Uterus (tissue), 2 donors: ENCODE measurements at regions not wholly inside any gene's neighbourhood (a gene's known extent, or its start where the extent isn't known, plus 50 kb on each side); places are given as distances from the start of the nearest gene placed in this dataset.

Source experiments
- POLR2A ChIP-seq, 2 donors: fragments of 450-650 bp; IDR thresholded peaks; one replicate each; pipeline ENCODE4 v1.6.1; 2016; ENCODE audit warnings: antibody characterized with exemption in 2 of 2, mild to moderate bottlenecking in 1 of 2, moderate library complexity in 1 of 2
- TF ChIP-seq, protein P1 (sequence below), 4 experiments: fragments of 200-600 bp in 2 of 4; fragments of 450-650 bp in 2 of 4; sonication (generic) in 2 of 4; IDR thresholded peaks; one replicate each; pipeline ENCODE4 v1.5.1; 2016 to 2019; ENCODE audit warnings: antibody characterized with exemption in 4 of 4, mild to moderate bottlenecking in 2 of 4, moderate library complexity in 1 of 4

DNA sequence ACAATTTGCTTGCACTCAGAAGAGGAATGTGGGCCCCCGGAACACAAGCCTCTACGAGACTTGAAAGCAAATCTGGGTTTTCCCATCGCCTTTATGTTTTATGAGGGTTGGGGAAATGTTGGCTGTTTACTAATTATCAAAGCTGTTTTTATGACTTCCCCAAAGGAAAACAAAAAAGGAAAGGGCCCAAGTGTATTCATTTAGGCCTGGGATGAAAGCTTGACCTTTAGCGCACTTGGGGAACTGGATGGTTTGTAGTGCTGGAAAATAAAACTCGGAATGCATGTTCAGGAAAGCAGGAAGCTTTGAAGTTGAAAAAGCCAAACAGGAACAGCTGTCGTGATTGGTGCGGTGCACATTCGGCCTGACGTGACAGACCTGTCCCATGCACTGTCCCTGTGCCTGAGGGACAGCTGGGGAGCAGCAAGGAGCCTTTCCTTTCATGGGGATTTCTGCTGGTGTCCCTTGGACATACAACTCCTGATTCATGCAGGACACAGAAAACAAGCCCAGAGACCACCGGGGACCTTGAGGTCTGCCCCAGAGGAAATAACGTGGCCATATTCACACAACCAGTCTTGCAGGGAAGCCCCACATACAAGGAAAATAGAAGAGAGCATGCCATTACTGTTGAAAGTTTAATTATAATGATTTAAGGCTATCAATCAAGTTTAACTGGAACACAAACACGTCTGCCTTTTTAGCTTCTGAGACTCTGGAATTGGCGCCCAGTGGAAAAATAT lies 169.7 kb upstream of the APCDD1 start:
- TF ChIP-seq, protein P1, sequence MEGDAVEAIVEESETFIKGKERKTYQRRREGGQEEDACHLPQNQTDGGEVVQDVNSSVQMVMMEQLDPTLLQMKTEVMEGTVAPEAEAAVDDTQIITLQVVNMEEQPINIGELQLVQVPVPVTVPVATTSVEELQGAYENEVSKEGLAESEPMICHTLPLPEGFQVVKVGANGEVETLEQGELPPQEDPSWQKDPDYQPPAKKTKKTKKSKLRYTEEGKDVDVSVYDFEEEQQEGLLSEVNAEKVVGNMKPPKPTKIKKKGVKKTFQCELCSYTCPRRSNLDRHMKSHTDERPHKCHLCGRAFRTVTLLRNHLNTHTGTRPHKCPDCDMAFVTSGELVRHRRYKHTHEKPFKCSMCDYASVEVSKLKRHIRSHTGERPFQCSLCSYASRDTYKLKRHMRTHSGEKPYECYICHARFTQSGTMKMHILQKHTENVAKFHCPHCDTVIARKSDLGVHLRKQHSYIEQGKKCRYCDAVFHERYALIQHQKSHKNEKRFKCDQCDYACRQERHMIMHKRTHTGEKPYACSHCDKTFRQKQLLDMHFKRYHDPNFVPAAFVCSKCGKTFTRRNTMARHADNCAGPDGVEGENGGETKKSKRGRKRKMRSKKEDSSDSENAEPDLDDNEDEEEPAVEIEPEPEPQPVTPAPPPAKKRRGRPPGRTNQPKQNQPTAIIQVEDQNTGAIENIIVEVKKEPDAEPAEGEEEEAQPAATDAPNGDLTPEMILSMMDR (IDR thresholded peaks at IDR 0.05): no peak
- no peak for TF ChIP-seq POLR2A (IDR thresholded peaks at IDR 0.05)
